ENCODE measurements at regions not wholly inside any gene's neighbourhood (a gene's known extent, or its start where the extent isn't known, plus 50 kb on each side); places are given as distances from the start of the nearest gene placed in this dataset.

DNA sequence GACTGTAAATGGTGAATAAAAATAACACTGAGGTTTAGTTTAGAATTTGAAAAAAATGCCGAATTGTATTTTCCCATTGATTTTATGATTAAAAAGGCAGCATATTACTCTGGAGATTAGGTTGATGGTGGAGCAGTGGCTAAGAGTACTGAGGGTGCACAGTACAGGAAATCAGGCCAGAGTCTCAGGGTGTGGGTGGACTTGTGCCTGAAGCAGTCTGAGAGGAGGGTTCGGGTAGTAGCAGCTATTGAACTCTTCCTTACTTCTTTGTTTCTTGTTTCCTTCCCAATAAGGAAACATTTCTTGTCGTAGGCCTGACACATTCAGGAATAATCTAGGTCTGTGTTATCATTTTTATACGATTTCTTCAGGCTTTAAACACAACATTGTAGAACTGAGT, 319.0 kb upstream of the MBL2 start:
- TF ChIP-seq CTCF (IDR thresholded peaks at IDR 0.05) = no peak
- no peak for TF ChIP-seq EP300 (IDR thresholded peaks at IDR 0.05)
